Testis (tissue), 2 donors: ENCODE measurements at regions not wholly inside any gene's neighbourhood (a gene's known extent, or its start where the extent isn't known, plus 50 kb on each side); places are given as distances from the start of the nearest gene placed in this dataset.

ENCODE experiments used
- DNase-seq: peaks from one replicate; pipeline ENCODE4 v3.0.0-alpha.2; 2019
- H3K27ac ChIP-seq, 2 donors: fragments of 200-600 bp; sonication (generic); one replicate each; pipeline ENCODE4 v1.5.1; 2019
- H3K27me3 ChIP-seq: fragments of 200-600 bp; sonication (generic); one replicate; pipeline ENCODE4 v1.5.1; 2019
- H3K36me3 ChIP-seq: fragments of 200-600 bp; sonication (generic); one replicate; pipeline ENCODE4 v1.5.1; 2017; ENCODE audit warnings: low read depth; ENCODE audit errors: missing control alignments
- H3K4me1 ChIP-seq: fragments of 200-600 bp; sonication (generic); one replicate; pipeline ENCODE4 v1.5.1; 2019
- H3K4me3 ChIP-seq, 2 donors: fragments of 200-600 bp; sonication (generic); one replicate each; pipeline ENCODE4 v1.5.1; 2017 to 2019
- H3K9me3 ChIP-seq: fragments of 200-600 bp; sonication (generic); one replicate; pipeline ENCODE4 v1.5.1; 2017
- POLR2A ChIP-seq: fragments of 450-650 bp; IDR thresholded peaks from one replicate; pipeline ENCODE4 v1.6.1; 2017; ENCODE audit warnings: antibody characterized with exemption, mild to moderate bottlenecking, moderate library complexity
- WGBS, 2 donors: methylation state at CpG; one replicate each; pipeline ENCODE4 v1.1.5; 2018; 5-methylcytosine and 5-hydroxymethylcytosine counted together
- intact Hi-C: fragments of 100-400 bp; cut with DNase I; formaldehyde crosslinking; loops from one replicate; pipeline ENCODE4 v1.15.1; 2023; ENCODE audit warnings: low total_unique reads
- TF ChIP-seq, protein P1 (sequence below), 3 experiments: fragments of 450-650 bp in 2 of 3; fragments of 200-600 bp in 1 of 3; sonication (generic) in 1 of 3; IDR thresholded peaks; one replicate each; pipeline ENCODE4 v1.5.1; 2016 to 2019; ENCODE audit warnings: antibody characterized with exemption in 3 of 3, mild to moderate bottlenecking in 2 of 3, moderate library complexity in 1 of 3

DNA sequence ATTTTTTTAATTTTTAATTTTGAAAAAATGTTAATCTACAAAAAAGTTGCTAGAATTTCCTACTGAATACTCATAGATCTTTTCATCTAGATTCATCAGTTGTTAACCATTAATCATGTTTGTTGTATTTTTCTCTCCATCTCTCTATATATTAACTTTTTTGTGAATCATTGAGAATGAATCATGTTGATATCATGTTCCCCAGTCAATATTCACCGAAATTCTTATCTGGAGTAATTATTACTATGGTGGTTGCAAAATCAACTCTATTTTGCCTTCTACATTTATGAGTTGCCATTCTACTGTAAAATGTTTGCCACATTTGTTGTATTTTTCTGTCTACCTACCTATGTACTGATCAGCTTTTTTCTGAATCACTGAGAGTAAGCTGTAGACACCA is 154.0 kb downstream of the SPP2 start:
- Histone ChIP-seq H3K27me3 (no peaks in the 10 kb centered on the region), H3K4me3 (no peak overlapping the region), H3K9me3 (no peaks in the 10 kb centered on the region), H3K36me3 (no peaks in the 10 kb centered on the region), H3K27ac (no peak overlapping the region), H3K4me1 (no peaks in the 10 kb centered on the region)
- intact Hi-C loops, result no loop called here
- no peak for TF ChIP-seq POLR2A
- TF ChIP-seq, protein P1, sequence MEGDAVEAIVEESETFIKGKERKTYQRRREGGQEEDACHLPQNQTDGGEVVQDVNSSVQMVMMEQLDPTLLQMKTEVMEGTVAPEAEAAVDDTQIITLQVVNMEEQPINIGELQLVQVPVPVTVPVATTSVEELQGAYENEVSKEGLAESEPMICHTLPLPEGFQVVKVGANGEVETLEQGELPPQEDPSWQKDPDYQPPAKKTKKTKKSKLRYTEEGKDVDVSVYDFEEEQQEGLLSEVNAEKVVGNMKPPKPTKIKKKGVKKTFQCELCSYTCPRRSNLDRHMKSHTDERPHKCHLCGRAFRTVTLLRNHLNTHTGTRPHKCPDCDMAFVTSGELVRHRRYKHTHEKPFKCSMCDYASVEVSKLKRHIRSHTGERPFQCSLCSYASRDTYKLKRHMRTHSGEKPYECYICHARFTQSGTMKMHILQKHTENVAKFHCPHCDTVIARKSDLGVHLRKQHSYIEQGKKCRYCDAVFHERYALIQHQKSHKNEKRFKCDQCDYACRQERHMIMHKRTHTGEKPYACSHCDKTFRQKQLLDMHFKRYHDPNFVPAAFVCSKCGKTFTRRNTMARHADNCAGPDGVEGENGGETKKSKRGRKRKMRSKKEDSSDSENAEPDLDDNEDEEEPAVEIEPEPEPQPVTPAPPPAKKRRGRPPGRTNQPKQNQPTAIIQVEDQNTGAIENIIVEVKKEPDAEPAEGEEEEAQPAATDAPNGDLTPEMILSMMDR (IDR thresholded peaks at IDR 0.05), result no peak
- WGBS, 2 donors, result 93 to 96% methylated on average over 1 of the region's 1 CpG
- DNase-seq, result no peak

DNA sequence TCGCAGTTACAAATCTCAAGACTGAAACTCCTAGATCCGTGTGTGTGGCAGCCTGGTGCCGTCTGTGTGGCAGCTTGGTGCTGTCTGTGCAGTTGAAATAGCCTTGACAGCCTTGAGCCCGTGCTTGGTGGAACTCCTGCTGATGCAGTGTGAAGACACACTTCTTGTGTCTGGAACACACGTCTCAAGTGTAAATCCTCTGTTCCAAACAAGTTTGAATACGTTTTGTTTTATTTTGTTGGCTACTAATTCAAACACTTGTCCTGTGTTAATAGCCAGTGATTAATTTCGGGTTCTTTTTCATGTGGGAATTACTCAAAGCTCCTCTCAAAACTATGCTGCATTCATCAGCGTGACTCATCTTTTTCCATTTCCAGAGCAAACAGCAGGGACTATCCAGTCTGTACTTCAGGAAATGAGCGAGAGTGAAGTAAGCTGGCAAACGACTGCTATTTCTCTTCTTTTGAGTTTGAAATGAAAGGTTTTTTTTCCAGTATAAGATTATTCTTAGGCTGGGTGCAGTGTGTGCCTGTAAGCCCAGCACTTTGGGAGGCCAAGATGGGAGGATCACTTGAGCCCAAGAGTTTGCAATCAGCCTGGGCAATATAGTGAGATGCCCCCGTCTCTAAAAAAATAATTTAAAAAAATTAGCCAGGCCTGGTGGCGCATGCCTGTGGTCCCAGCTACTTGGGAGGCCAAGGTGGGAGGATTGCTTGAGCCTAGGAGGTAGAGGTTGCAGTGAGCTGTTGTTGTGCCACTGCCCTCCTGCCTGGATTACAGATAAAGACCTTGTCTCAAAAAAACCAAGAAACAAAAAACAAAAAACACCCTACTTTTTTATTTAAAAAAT is 152.9 kb downstream of the SPP2 start:
- intact Hi-C loops, result no loop called here
- Histone ChIP-seq H3K4me3 (no peak overlapping the region), H3K36me3 (no peaks in the 10 kb centered on the region), H3K27ac (no peak overlapping the region), H3K4me1 (no peaks in the 10 kb centered on the region), H3K27me3 (no peaks in the 10 kb centered on the region), H3K9me3 (no peaks in the 10 kb centered on the region)
- DNase-seq, result no peak
- 66 to 68% methylated on average over 12 of the region's 12 CpGs for WGBS, 2 donors
- TF ChIP-seq, protein P1 (IDR thresholded peaks at IDR 0.05), result no peak
- TF ChIP-seq POLR2A, result no peak

DNA sequence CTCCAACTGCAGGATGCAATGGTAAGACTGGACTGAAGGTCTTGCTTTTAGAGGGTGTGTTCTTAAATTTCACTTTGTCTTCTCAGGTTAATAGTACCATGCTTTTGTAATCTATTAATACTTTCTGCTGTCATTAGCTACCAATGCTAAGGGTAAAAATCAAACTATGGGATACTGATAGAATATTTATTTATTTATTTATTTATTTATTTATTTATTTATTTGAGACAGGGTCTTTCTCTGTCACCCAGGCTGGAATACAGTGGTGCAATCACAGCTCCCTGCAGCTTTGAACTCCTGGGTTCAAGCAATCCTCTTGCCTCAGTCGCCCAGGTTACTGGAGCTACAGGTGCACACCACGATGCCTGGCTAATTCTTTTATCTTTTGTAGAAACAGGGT is 152.1 kb downstream of the SPP2 start:
- Histone ChIP-seq H3K9me3 (no peaks in the 10 kb centered on the region), H3K4me1 (no peaks in the 10 kb centered on the region), H3K4me3 (no peak overlapping the region), H3K27ac (no peak overlapping the region), H3K36me3 (no peaks in the 10 kb centered on the region), H3K27me3 (no peaks in the 10 kb centered on the region)
- DNase-seq, result no peak
- WGBS, 2 donors, result 97 to 100% methylated on average over 2 of the region's 2 CpGs
- intact Hi-C loops, result no loop called here
- TF ChIP-seq POLR2A, result no peak
- TF ChIP-seq, protein P1 (IDR thresholded peaks at IDR 0.05), result no peak

DNA sequence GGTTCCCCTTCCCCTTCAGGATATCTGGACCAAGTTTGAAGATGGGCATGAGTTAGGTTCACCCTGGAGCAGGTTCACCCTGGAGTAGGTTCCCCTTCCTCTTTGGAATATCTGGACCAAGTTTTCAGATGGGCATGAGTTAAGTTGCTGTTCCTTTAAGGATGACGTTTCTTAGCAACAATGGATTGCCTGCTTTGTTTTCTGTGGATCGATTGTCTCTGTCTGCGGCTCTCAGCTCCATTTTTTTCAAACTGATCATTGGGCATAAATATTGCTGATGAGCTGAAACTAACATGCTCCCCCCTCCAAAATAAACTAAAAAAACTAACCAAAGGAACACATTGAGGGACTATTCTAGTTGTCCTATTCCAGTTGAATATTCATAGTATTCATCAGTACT is 149.5 kb downstream of the SPP2 start:
- 33 to 36% methylated on average over 3 of the region's 3 CpGs for WGBS, 2 donors
- intact Hi-C loops, result no loop called here
- DNase-seq, result no peak
- Histone ChIP-seq H3K4me3 (no peak overlapping the region), H3K27ac (no peak overlapping the region), H3K4me1 (no peaks in the 10 kb centered on the region), H3K27me3 (no peaks in the 10 kb centered on the region), H3K9me3 (no peaks in the 10 kb centered on the region), H3K36me3 (no peaks in the 10 kb centered on the region)
- no peak for TF ChIP-seq POLR2A
- TF ChIP-seq, protein P1 (IDR thresholded peaks at IDR 0.05), result no peak

DNA sequence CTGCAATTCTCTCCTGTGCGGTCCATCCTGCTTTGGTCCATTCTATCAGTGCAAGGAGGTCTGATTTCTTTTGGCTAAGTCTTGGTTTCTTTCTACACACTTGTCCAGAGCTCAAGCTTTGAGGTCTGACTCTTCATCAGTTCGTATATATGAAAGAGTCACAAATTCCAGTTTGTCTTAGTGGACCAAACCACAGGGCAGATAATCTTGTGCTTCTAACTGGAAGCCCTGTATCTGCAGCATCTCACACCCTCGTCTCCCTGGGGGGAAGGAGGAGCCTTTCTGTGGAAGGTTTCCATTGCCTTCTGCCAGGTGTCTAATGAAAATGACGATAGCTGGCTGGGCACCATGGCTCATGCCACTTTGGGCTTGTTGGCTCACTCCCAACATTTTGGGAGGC is 148.5 kb downstream of the SPP2 start:
- Histone ChIP-seq H3K27ac (no peak overlapping the region), H3K4me3 (no peak overlapping the region), H3K36me3 (no peaks in the 10 kb centered on the region), H3K9me3 (no peaks in the 10 kb centered on the region), H3K27me3 (no peaks in the 10 kb centered on the region), H3K4me1 (no peaks in the 10 kb centered on the region)
- TF ChIP-seq, protein P1 (IDR thresholded peaks at IDR 0.05), result no peak
- TF ChIP-seq POLR2A, result no peak
- DNase-seq, result no peak
- intact Hi-C loops, result no loop called here
- 79 to 88% methylated on average over 4 of the region's 4 CpGs for WGBS, 2 donors
